Tibial nerve (tissue), 4 donors: ENCODE measurements at regions not wholly inside any gene's neighbourhood (a gene's known extent, or its start where the extent isn't known, plus 50 kb on each side); places are given as distances from the start of the nearest gene placed in this dataset.

Experiments
- EP300 ChIP-seq, 2 donors: sonication (generic); formaldehyde crosslinking; IDR thresholded peaks; one replicate each; pipeline ENCODE4 v1.6.1; 2017; ENCODE audit warnings: antibody characterized with exemption in 2 of 2, mild to moderate bottlenecking in 1 of 2
- POLR2A ChIP-seq, 2 donors: fragments of 450-650 bp; IDR thresholded peaks; one replicate each; pipeline ENCODE4 v1.6.1; 2017; ENCODE audit warnings: antibody characterized with exemption in 2 of 2, mild to moderate bottlenecking in 2 of 2, moderate library complexity in 2 of 2
- TF ChIP-seq, protein P1 (sequence below), 5 experiments: fragments of 200-600 bp in 3 of 5; fragments of 450-650 bp in 2 of 5; sonication (generic) in 3 of 5; IDR thresholded peaks; one replicate each; pipeline ENCODE4 v1.5.1; 2016 to 2019; ENCODE audit warnings: antibody characterized with exemption in 5 of 5, mild to moderate bottlenecking in 3 of 5, moderate library complexity in 2 of 5

DNA sequence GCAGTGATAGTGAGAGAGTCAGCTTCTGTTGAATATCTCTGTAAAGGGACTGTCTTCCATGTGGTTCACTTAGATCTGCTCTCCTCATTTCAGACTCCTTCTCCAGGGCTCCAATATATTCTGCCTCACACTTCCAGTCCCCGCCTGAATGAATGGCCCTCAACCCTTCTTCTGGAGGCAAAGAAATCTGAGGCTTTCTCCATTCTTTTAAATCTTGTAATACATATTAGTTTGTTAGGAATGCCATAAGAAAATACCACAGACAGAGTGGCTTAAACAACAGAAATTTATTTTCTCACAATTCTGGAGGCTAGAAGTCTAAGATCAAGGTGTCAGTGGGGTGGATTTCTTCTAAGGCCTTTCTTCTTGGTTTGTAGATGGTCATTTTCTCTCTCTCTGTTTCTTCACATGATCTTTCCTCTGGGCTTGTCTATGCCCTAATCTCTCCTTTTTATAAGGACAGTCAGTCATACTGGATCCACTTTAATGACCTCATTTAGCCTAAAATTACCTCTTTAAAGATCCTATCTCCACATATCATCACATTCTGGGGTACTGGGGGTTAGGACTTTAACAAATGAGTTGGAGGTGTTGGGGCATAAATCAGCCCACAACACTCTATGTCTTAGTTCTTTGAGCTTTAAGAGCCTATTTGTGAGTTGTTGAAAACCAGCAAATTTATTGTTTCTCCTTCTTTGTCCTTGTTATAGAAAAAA, 128.5 kb upstream of the KCNK2 start:
- TF ChIP-seq POLR2A (IDR thresholded peaks at IDR 0.05) = no peak
- TF ChIP-seq, protein P1, sequence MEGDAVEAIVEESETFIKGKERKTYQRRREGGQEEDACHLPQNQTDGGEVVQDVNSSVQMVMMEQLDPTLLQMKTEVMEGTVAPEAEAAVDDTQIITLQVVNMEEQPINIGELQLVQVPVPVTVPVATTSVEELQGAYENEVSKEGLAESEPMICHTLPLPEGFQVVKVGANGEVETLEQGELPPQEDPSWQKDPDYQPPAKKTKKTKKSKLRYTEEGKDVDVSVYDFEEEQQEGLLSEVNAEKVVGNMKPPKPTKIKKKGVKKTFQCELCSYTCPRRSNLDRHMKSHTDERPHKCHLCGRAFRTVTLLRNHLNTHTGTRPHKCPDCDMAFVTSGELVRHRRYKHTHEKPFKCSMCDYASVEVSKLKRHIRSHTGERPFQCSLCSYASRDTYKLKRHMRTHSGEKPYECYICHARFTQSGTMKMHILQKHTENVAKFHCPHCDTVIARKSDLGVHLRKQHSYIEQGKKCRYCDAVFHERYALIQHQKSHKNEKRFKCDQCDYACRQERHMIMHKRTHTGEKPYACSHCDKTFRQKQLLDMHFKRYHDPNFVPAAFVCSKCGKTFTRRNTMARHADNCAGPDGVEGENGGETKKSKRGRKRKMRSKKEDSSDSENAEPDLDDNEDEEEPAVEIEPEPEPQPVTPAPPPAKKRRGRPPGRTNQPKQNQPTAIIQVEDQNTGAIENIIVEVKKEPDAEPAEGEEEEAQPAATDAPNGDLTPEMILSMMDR (IDR thresholded peaks at IDR 0.05) = no peak
- TF ChIP-seq EP300 (IDR thresholded peaks at IDR 0.05) = no peak
